K562 (cell line): ENCODE measurements at regions not wholly inside any gene's neighbourhood (a gene's known extent, or its start where the extent isn't known, plus 50 kb on each side); places are given as distances from the start of the nearest gene placed in this dataset.

Experiments used
- ATAC-seq: fragments of 200-7000 bp; cut with Tn5 transposase; 3 replicates; pipeline ENCODE4 v1.9.1; 2020; ENCODE audit warnings: moderate library complexity
- BruUV-seq: library from RNA; stranded (reverse); fragments of 400-500 nt; replicated peaks from 2 replicates; lab custom pipeline; 2021; lab: Mats Ljungman, UMichigan
- CTCF ChIA-PET: fragments of 300-600 bp; formaldehyde crosslinking; extraction: SDS; loops from one replicate; lab custom pipeline; 2021; ENCODE audit warnings: low intra/inter-chr PET ratio; lab: Yijun Ruan, JAX
- POLR2A ChIA-PET: fragments of 300-600, 350-650 bp; sonication (Branson Sonifier 250); formaldehyde crosslinking; extraction: SDS; loops from one replicate; lab custom pipeline; 2021; ENCODE audit warnings: antibody characterized with exemption, inconsistent platforms; lab: Yijun Ruan, JAX
- DNase-seq, 4 experiments: peaks; one replicate each; pipeline versions ENCODE4 v3.0.0 to v3.0.0-alpha.2; 2011 to 2018; ENCODE audit warnings: low spot score in 3 of 4, mixed read lengths in 3 of 4; ENCODE audit errors: extremely low read depth in 1 of 4
- FAIRE-seq: peaks from 2 replicates; lab custom pipeline; 2011; peaks lifted over from hg19 to GRCh38; lab: Jason Lieb, UNC
- H2AFZ ChIP-seq: 2 replicates; pipeline ENCODE4 v1.6.0; 2011; ENCODE audit warnings: low read depth, low read length, control low read depth, inconsistent platforms
- H3K27ac ChIP-seq: fragments of 200-600 bp; 3 replicates; pipeline ENCODE4 v1.8.0; 2011; ENCODE audit warnings: low read depth, mild to moderate bottlenecking, control low read depth, inconsistent platforms, low read length, moderate library complexity, mixed read lengths; ENCODE audit errors: extremely low read depth
- H3K27me3 ChIP-seq, 2 experiments: fragments of 300-600 bp in 1 of 2; 2 replicates in 1 of 2; 3 replicates in 1 of 2; pipeline versions ENCODE4 v1.6.0 to v1.8.0; 2011; ENCODE audit warnings: inconsistent platforms in 2 of 2, low read length in 2 of 2, mild to moderate bottlenecking in 1 of 2, mixed read lengths in 1 of 2, moderate library complexity in 1 of 2; ENCODE audit not compliant: control insufficient read depth in 2 of 2, insufficient read depth in 2 of 2
- H3K36me3 ChIP-seq: fragments of 300-600 bp; 3 replicates; pipeline ENCODE4 v1.8.0; 2011; ENCODE audit warnings: mild to moderate bottlenecking, low read length, inconsistent platforms; ENCODE audit not compliant: control insufficient read depth, insufficient read depth
- H3K4me1 ChIP-seq, 2 experiments: fragments of 200-600 bp in 1 of 2; replicated peaks in 1 of 2; 2 replicates in 1 of 2; 3 replicates in 1 of 2; pipeline versions ENCODE4 v1.5.1 to v1.8.0; 2011; ENCODE audit warnings: inconsistent platforms in 2 of 2, low read length in 2 of 2, mild to moderate bottlenecking in 1 of 2, mixed read lengths in 1 of 2, moderate library complexity in 1 of 2; ENCODE audit not compliant: control insufficient read depth in 2 of 2, insufficient read depth in 2 of 2
- H3K4me2 ChIP-seq: 2 replicates; pipeline ENCODE4 v1.6.1; 2011; ENCODE audit warnings: low read length, control low read depth, inconsistent platforms, mixed read lengths; ENCODE audit not compliant: insufficient read depth
- H3K4me3 ChIP-seq: fragments of 200-600 bp; sonication (generic), shearing (Covaris generic); 2 replicates; pipeline ENCODE4 v1.5.1; 2016; ENCODE audit warnings: control low read depth, inconsistent platforms
- H3K79me2 ChIP-seq: fragments of 200-600 bp; 3 replicates; pipeline ENCODE4 v1.8.0; 2011; ENCODE audit warnings: low read length, inconsistent platforms; ENCODE audit not compliant: control insufficient read depth, insufficient read depth
- H3K9ac ChIP-seq, 2 experiments: 2 replicates each; pipeline versions ENCODE4 v1.6.0 to v1.6.1; 2011; ENCODE audit warnings: low read depth in 2 of 2, low read length in 2 of 2, control low read depth in 1 of 2, inconsistent platforms in 1 of 2, mild to moderate bottlenecking in 1 of 2, mixed read lengths in 1 of 2; ENCODE audit not compliant: insufficient read depth in 1 of 2
- H3K9me1 ChIP-seq: one replicate; pipeline ENCODE4 v1.6.0; 2011; ENCODE audit warnings: inconsistent platforms, mild to moderate bottlenecking, low read length, moderate library complexity; ENCODE audit not compliant: control insufficient read depth, insufficient read depth
- H3K9me3 ChIP-seq: replicated peaks from 2 replicates; pipeline ENCODE4 v1.5.1; 2011; ENCODE audit warnings: low read depth, low read length, inconsistent platforms; ENCODE audit not compliant: control insufficient read depth, insufficient read depth
- H4K20me1 ChIP-seq: replicated peaks from 2 replicates; pipeline ENCODE4 v1.6.1; 2011; ENCODE audit warnings: low read length, inconsistent platforms, mixed read lengths; ENCODE audit not compliant: control insufficient read depth, insufficient read depth
- NFE2L1 ChIP-seq: fragments of 450-650 bp; IDR thresholded peaks from 2 replicates; pipeline ENCODE4 v1.6.1; 2016; ENCODE audit warnings: missing genetic modification characterization, low read depth, mild to moderate bottlenecking, missing compliant biosample characterization, moderate library complexity, borderline replicate concordance
- RFX1 ChIP-seq: fragments of 450-650 bp; IDR thresholded peaks from 2 replicates; pipeline ENCODE4 v1.6.1; 2016; ENCODE audit warnings: mild to moderate bottlenecking, moderate library complexity
- SAFB2 ChIP-seq: fragments of 200-400 bp; formaldehyde crosslinking; IDR thresholded peaks from 2 replicates; pipeline ENCODE4 v1.6.1; 2018; ENCODE audit warnings: borderline replicate concordance, low read length, low read depth, moderate library complexity; ENCODE audit not compliant: severe bottlenecking
- YY1 ChIP-seq, 3 experiments: IDR thresholded peaks; 2 replicates each; pipeline ENCODE4 v1.6.1; 2011; ENCODE audit warnings: low read length in 2 of 3, mild to moderate bottlenecking in 2 of 3, moderate library complexity in 2 of 3, borderline replicate concordance in 1 of 3, control low read depth in 1 of 3, low read depth in 1 of 3; ENCODE audit not compliant: insufficient read depth in 3 of 3, insufficient replicate concordance in 2 of 3, control insufficient read depth in 1 of 3, insufficient read length in 1 of 3; ENCODE audit errors: extremely low read depth in 1 of 3
- ZBTB5 ChIP-seq: fragments of 450-650 bp; IDR thresholded peaks from 2 replicates; pipeline ENCODE4 v1.6.1; 2017; ENCODE audit warnings: antibody characterized with exemption
- WGBS: fragments of 100-300 bp; shearing (Covaris generic); methylation state at CpG from one replicate; pipeline ENCODE4 v1.1.6; 2016; ENCODE audit warnings: low coverage, mixed read lengths; ENCODE audit not compliant: insufficient coverage; ENCODE audit errors: missing lambda C conversion rate; 5-methylcytosine and 5-hydroxymethylcytosine counted together
- in situ Hi-C: fragments of 300-500 bp; cut with MboI; formaldehyde crosslinking; loops from 4 replicates; pipeline ENCODE4 v1.15.0; 2018; ENCODE audit warnings: inconsistent platforms, mixed read lengths
- intact Hi-C: fragments of 100-400 bp; cut with micrococcal nuclease; formaldehyde crosslinking; loops from 2 replicates; pipeline ENCODE4 v1.14.2; 2022

DNA sequence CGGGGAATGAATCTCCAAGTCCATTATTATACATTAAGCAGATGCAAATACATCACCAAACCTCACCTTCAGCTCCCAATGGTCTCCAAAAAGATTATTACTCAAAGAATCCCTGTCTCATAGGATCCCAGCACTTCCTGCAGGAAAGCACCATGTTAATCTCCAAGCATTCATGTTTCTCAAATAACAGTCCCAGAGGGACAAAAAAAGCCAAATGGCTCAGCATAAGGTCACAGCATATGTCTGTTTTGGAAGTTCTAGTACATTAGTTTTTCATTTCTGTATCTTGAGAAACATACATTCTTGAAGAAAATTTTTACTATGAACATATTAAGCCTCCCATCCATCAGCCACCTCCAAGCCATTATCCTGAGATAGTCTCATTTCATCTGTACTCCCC is 103.3 kb downstream of the METTL4 start:
- no peaks in the 10 kb centered on the region for H4K20me1 ChIP-seq
- H3K27me3 ChIP-seq: no peaks in the 10 kb centered on the region; a peak in 1 of 5 replicates
- no peak overlapping the region for H3K4me3 ChIP-seq
- H3K9me3 ChIP-seq: no peaks in the 10 kb centered on the region
- DNase-seq: no peak
- BruUV-seq: no TSS peak
- no peak for ATAC-seq
- H3K27ac ChIP-seq: no peak overlapping the region
- H3K36me3 ChIP-seq: no peaks in the 10 kb centered on the region
- H3K9ac ChIP-seq: no peak overlapping the region
- H3K79me2 ChIP-seq: no peaks in the 10 kb centered on the region
- no peak overlapping the region for H2AFZ ChIP-seq
- intact Hi-C loops: no loop called here
- no peaks in the 10 kb centered on the region for H3K4me1 ChIP-seq
- ChIA-PET POLR2A (interaction anchor here (1.0 kb wide), 1 partner anchor 19 kb away, joined by 3 read pairs; no protein-coding TSS in a partner anchor), CTCF (no interaction called here)
- H3K4me2 ChIP-seq: no peak overlapping the region
- in situ Hi-C loops: no loop called here
- no peaks in the 10 kb centered on the region for H3K9me1 ChIP-seq
- WGBS: 0% methylated on average over 1 of the region's 1 CpG
- no peak for TF ChIP-seq RFX1
- TF ChIP-seq NFE2L1 (tag): no peak
- TF ChIP-seq, all 486 proteins: peak for 0
- FAIRE-seq: no peak

DNA sequence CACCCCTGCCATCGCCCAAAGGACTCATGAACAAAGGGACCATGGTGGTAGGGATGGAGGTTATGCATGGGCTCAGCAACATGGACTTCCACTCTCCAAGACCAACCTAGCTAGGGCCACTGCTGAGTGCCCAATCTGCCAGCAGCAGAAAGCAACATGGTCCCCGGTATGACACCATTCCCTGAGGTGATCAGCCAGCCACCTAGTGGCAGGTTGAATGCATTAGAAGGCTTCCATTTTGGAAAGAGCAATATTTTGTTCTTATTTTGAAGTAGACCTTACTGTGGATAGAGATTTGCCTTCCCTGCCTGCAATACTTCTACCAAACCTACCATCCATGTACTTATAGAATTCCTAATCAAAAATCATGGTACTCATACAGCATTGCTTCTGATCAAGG is 99.8 kb downstream of the METTL4 start:
- WGBS: 25% methylated on average over 2 of the region's 2 CpGs
- no TSS peak for BruUV-seq
- no peaks in the 10 kb centered on the region for H3K36me3 ChIP-seq
- no peaks in the 10 kb centered on the region for H3K9me3 ChIP-seq
- ATAC-seq (peak; percentile 94), DNase-seq (peak; percentile 16 to 62 (median 30)), FAIRE-seq (peak; percentile 29)
- ChIA-PET POLR2A (interaction anchor here (0.8 kb wide), 1 partner anchor 146 kb away, joined by 3 read pairs; no protein-coding TSS in a partner anchor), CTCF (interaction anchor here (0.7 kb wide), 1 partner anchor 9 kb away, joined by 3 read pairs; no protein-coding TSS in a partner anchor)
- H3K9me1 ChIP-seq: no peaks in the 10 kb centered on the region
- in situ Hi-C loops: no loop called here
- no peak overlapping the region for H3K27ac ChIP-seq
- H3K27me3 ChIP-seq: no peaks in the 10 kb centered on the region; a peak in 1 of 5 replicates
- no peaks in the 10 kb centered on the region for H3K4me1 ChIP-seq
- intact Hi-C loops: loop anchor here (1.0 to 5.0 kb wide), 2 partner anchors 134 to 366 kb away; no protein-coding TSS in a partner anchor
- H3K4me3 ChIP-seq: no peak overlapping the region
- no peak overlapping the region for H3K4me2 ChIP-seq
- H4K20me1 ChIP-seq: no peaks in the 10 kb centered on the region
- H2AFZ ChIP-seq: peak overlapping the region; percentile 66
- no peaks in the 10 kb centered on the region for H3K79me2 ChIP-seq
- no peak overlapping the region for H3K9ac ChIP-seq
- peak in 2 of 3 experiments; percentile 47 to 89 for TF ChIP-seq YY1 (IDR thresholded peaks at IDR 0.05; ENCODE audit: borderline replicate concordance in 1 of 3, control insufficient read depth in 1 of 3, extremely low read depth in 1 of 3, insufficient read depth in 3 of 3, insufficient read length in 1 of 3, insufficient replicate concordance in 2 of 3, low read depth in 1 of 3, low read length in 2 of 3)
- no peak for TF ChIP-seq SAFB2
- no peak for TF ChIP-seq ZBTB5
